ENCODE measurements at regions not wholly inside any gene's neighbourhood (a gene's known extent, or its start where the extent isn't known, plus 50 kb on each side); places are given as distances from the start of the nearest gene placed in this dataset.

DNA sequence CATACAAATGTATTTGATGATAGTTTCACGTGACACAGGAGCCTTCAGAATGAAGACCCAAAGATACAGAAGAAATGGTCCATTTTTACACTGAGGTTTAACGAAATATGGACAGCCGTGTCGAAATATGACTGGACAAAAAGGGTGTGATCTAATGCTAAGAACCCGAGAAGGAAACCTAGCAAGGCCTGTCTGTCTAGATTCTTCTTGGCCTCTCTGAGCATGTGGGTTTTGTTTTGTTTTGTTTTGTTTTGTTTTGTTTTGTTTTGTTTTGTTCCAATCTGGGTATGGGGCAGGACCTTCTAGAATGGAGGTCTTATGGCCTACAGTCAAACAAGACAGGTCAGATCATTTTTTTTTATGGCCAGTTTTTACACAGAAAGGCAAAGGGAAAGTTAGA, 242.7 kb upstream of the STT3B start:
- dilution Hi-C loops (cut with MboI; ENCODE audit: extremely low pct_ligation_motif_present, low sequenced_read_pairs), result no loop called here

GRCh38 chr3:31291818-31292217, 240.9 kb upstream of the STT3B start:
- Histone ChIP-seq H3K27me3 (ENCODE audit: control insufficient read depth, extremely low read depth, insufficient read depth, low read length) (no peaks in the 10 kb centered on the region), H3K9me3 (ENCODE audit: control insufficient read depth, low read depth, low read length) (no peaks in the 10 kb centered on the region), H3K9ac (ENCODE audit: control insufficient read depth, extremely low read depth, insufficient read depth, low read length) (no peak overlapping the region), H3K27ac (ENCODE audit: control insufficient read depth, insufficient read depth, low read length) (no peak overlapping the region), H3K4me3 (ENCODE audit: control insufficient read depth in 2 of 3, extremely low read depth in 1 of 3, insufficient read depth in 2 of 3, low read depth in 1 of 3, low read length in 3 of 3) (no peak overlapping the region), H3K4me2 (ENCODE audit: control insufficient read depth, extremely low read depth, insufficient read depth, low read depth, low read length) (peak overlapping the region; percentile 13), H2AFZ (ENCODE audit: control insufficient read depth, low read length) (no peak overlapping the region), H4K20me1 (ENCODE audit: control insufficient read depth, extremely low read depth, insufficient read depth, low read length) (no peaks in the 10 kb centered on the region), H3K36me3 (ENCODE audit: control insufficient read depth in 2 of 2, extremely low read depth in 1 of 2, insufficient read depth in 2 of 2, low read length in 2 of 2) (no peaks in the 10 kb centered on the region), H3K9me1 (ENCODE audit: control insufficient read depth, extremely low read depth, insufficient read depth, low read length) (no peaks in the 10 kb centered on the region), H3K79me2 (ENCODE audit: control insufficient read depth, insufficient read depth, low read length) (no peaks in the 10 kb centered on the region), H3K4me1 (ENCODE audit: control insufficient read depth, extremely low read depth, insufficient read depth, low read length) (peaks cover 47% of the 10 kb centered on the region)
- dilution Hi-C loops (cut with MboI; ENCODE audit: extremely low pct_ligation_motif_present, low sequenced_read_pairs), result no loop called here
- TF ChIP-seq, protein P1, sequence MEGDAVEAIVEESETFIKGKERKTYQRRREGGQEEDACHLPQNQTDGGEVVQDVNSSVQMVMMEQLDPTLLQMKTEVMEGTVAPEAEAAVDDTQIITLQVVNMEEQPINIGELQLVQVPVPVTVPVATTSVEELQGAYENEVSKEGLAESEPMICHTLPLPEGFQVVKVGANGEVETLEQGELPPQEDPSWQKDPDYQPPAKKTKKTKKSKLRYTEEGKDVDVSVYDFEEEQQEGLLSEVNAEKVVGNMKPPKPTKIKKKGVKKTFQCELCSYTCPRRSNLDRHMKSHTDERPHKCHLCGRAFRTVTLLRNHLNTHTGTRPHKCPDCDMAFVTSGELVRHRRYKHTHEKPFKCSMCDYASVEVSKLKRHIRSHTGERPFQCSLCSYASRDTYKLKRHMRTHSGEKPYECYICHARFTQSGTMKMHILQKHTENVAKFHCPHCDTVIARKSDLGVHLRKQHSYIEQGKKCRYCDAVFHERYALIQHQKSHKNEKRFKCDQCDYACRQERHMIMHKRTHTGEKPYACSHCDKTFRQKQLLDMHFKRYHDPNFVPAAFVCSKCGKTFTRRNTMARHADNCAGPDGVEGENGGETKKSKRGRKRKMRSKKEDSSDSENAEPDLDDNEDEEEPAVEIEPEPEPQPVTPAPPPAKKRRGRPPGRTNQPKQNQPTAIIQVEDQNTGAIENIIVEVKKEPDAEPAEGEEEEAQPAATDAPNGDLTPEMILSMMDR (optimal IDR thresholded peaks at IDR 0.05 in 1 of 3, IDR thresholded peaks at IDR 0.05 in 1 of 3, conservative IDR thresholded peaks at IDR 0.05 in 1 of 3; ENCODE audit: extremely low read depth in 1 of 3, insufficient read depth in 2 of 3, low read length in 3 of 3), result no peak
- no peak for TF ChIP-seq EZH2 (IDR thresholded peaks at IDR 0.05; ENCODE audit: low read length)
- FAIRE-seq (peak; percentile 84), DNase-seq (ENCODE audit: low read depth, low spot score) (peak; percentile 25)

More for the DNA sequence above, 242.7 kb upstream of the STT3B start:
- FAIRE-seq (no peak), DNase-seq (ENCODE audit: low read depth, low spot score) (no peak)
- Histone ChIP-seq H3K9me3 (ENCODE audit: control insufficient read depth, low read depth, low read length) (no peaks in the 10 kb centered on the region), H3K27ac (ENCODE audit: control insufficient read depth, insufficient read depth, low read length) (no peak overlapping the region), H2AFZ (ENCODE audit: control insufficient read depth, low read length) (no peak overlapping the region), H3K4me2 (ENCODE audit: control insufficient read depth, extremely low read depth, insufficient read depth, low read depth, low read length) (no peak overlapping the region), H3K4me1 (ENCODE audit: control insufficient read depth, extremely low read depth, insufficient read depth, low read length) (peaks cover 47% of the 10 kb centered on the region), H3K27me3 (ENCODE audit: control insufficient read depth, extremely low read depth, insufficient read depth, low read length) (no peaks in the 10 kb centered on the region), H3K4me3 (ENCODE audit: control insufficient read depth in 2 of 3, extremely low read depth in 1 of 3, insufficient read depth in 2 of 3, low read depth in 1 of 3, low read length in 3 of 3) (no peak overlapping the region), H3K9me1 (ENCODE audit: control insufficient read depth, extremely low read depth, insufficient read depth, low read length) (no peaks in the 10 kb centered on the region), H3K79me2 (ENCODE audit: control insufficient read depth, insufficient read depth, low read length) (no peaks in the 10 kb centered on the region), H3K9ac (ENCODE audit: control insufficient read depth, extremely low read depth, insufficient read depth, low read length) (no peak overlapping the region), H4K20me1 (ENCODE audit: control insufficient read depth, extremely low read depth, insufficient read depth, low read length) (no peaks in the 10 kb centered on the region), H3K36me3 (ENCODE audit: control insufficient read depth in 2 of 2, extremely low read depth in 1 of 2, insufficient read depth in 2 of 2, low read length in 2 of 2) (no peaks in the 10 kb centered on the region)
- TF ChIP-seq EZH2 (IDR thresholded peaks at IDR 0.05; ENCODE audit: low read length), result no peak
- TF ChIP-seq, protein P1 (optimal IDR thresholded peaks at IDR 0.05 in 1 of 3, IDR thresholded peaks at IDR 0.05 in 1 of 3, conservative IDR thresholded peaks at IDR 0.05 in 1 of 3; ENCODE audit: extremely low read depth in 1 of 3, insufficient read depth in 2 of 3, low read length in 3 of 3), result no peak

Measured in keratinocyte (primary cell).